CD14-positive monocyte (primary cell): ENCODE measurements at regions not wholly inside any gene's neighbourhood (a gene's known extent, or its start where the extent isn't known, plus 50 kb on each side); places are given as distances from the start of the nearest gene placed in this dataset.

Experiments
- DNase-seq, 3 donors: peaks; one replicate each; pipeline ENCODE4 v3.0.0-alpha.2; 2011 to 2022
- H2AFZ ChIP-seq: 2 replicates; pipeline ENCODE4 v1.6.0; 2012; ENCODE audit warnings: mild to moderate bottlenecking, low read depth, low read length, inconsistent platforms; ENCODE audit not compliant: insufficient read depth, poor library complexity, severe bottlenecking
- H3K27ac ChIP-seq, 2 donors: 1 replicate in 1 of 2; 2 replicates in 1 of 2; pipeline ENCODE4 v1.5.1; 2012 to 2013; ENCODE audit warnings: low read length in 2 of 2, control low read depth in 1 of 2, inconsistent platforms in 1 of 2, low read depth in 1 of 2, mild to moderate bottlenecking in 1 of 2
- H3K27me3 ChIP-seq, 2 donors: one replicate each; pipeline versions ENCODE4 v1.6.0 to v1.6.1; 2011 to 2013; ENCODE audit warnings: low read length in 2 of 2; ENCODE audit not compliant: control insufficient read depth in 2 of 2, insufficient read depth in 2 of 2
- H3K36me3 ChIP-seq, 2 donors: replicated peaks in 1 of 2; 1 replicate in 1 of 2; 2 replicates in 1 of 2; pipeline versions ENCODE4 v1.5.1 to v1.6.1; 2012 to 2013; ENCODE audit warnings: low read length in 2 of 2, control low read depth in 1 of 2, inconsistent platforms in 1 of 2, mild to moderate bottlenecking in 1 of 2; ENCODE audit not compliant: insufficient read depth in 2 of 2, control insufficient read depth in 1 of 2
- H3K4me1 ChIP-seq, 2 donors: 1 replicate in 1 of 2; 2 replicates in 1 of 2; pipeline versions ENCODE4 v1.5.1 to v1.6.1; 2012 to 2013; ENCODE audit warnings: low read length in 2 of 2, control low read depth in 1 of 2, inconsistent platforms in 1 of 2, mild to moderate bottlenecking in 1 of 2, moderate library complexity in 1 of 2; ENCODE audit not compliant: insufficient read depth in 2 of 2, control insufficient read depth in 1 of 2
- H3K4me2 ChIP-seq: replicated peaks from 2 replicates; pipeline ENCODE3; 2012; ENCODE audit warnings: low read length, moderate library complexity, mild to moderate bottlenecking; ENCODE audit not compliant: poor library complexity, severe bottlenecking; ENCODE audit errors: extremely low read depth
- H3K4me3 ChIP-seq, 3 experiments: fragments of 200-600 bp in 1 of 3; sonication (generic) in 1 of 3; replicated peaks in 1 of 3; 1 replicate in 2 of 3; 2 replicates in 1 of 3; pipeline ENCODE4 v1.5.1; 2011 to 2013; ENCODE audit warnings: low read length in 3 of 3, mild to moderate bottlenecking in 3 of 3, control low read depth in 2 of 3, low read depth in 2 of 3, inconsistent platforms in 1 of 3, moderate library complexity in 1 of 3
- H3K79me2 ChIP-seq: 2 replicates; pipeline ENCODE4 v1.6.0; 2012; ENCODE audit warnings: mild to moderate bottlenecking, control low read depth, inconsistent platforms, low read length, moderate library complexity; ENCODE audit not compliant: insufficient read depth
- H3K9ac ChIP-seq: 2 replicates; pipeline ENCODE4 v1.6.0; 2017; ENCODE audit warnings: low read length, mild to moderate bottlenecking; ENCODE audit not compliant: insufficient read depth, poor library complexity, severe bottlenecking
- H3K9me3 ChIP-seq, 2 donors: replicated peaks in 1 of 2; 1 replicate in 1 of 2; 2 replicates in 1 of 2; pipeline versions ENCODE4 v1.5.1 to v1.6.1; 2012 to 2013; ENCODE audit warnings: low read length in 2 of 2, control low read depth in 1 of 2; ENCODE audit not compliant: control insufficient read depth in 1 of 2, insufficient read depth in 1 of 2
- H4K20me1 ChIP-seq: 2 replicates; pipeline ENCODE4 v1.6.0; 2012; ENCODE audit warnings: mild to moderate bottlenecking, low read length, control low read depth, moderate library complexity; ENCODE audit not compliant: insufficient read depth
- H3K27ac Mint-ChIP-seq, 7 donors: one replicate each; pipeline ENCODE4 v1.8.0; 2020; ENCODE audit warnings: mild to moderate bottlenecking in 7 of 7, mixed read lengths in 7 of 7, moderate library complexity in 6 of 7, inconsistent platforms in 2 of 7
- H3K27me3 Mint-ChIP-seq, 3 donors: one replicate each; pipeline ENCODE4 v1.8.0; 2021 to 2022; ENCODE audit warnings: low read depth in 3 of 3, mild to moderate bottlenecking in 3 of 3, mixed read lengths in 3 of 3, moderate library complexity in 3 of 3, inconsistent platforms in 1 of 3
- H3K36me3 Mint-ChIP-seq, 2 donors: one replicate each; pipeline ENCODE4 v1.8.0; 2020; ENCODE audit warnings: mixed read lengths in 2 of 2, inconsistent platforms in 1 of 2, mild to moderate bottlenecking in 1 of 2
- H3K4me1 Mint-ChIP-seq: one replicate; pipeline ENCODE4 v1.8.0; 2020; ENCODE audit warnings: mild to moderate bottlenecking, mixed read lengths
- H3K4me3 Mint-ChIP-seq, 2 donors: one replicate each; pipeline ENCODE4 v1.8.0; 2020; ENCODE audit warnings: mild to moderate bottlenecking in 2 of 2, mixed read lengths in 2 of 2, moderate library complexity in 1 of 2
- H3K9me3 Mint-ChIP-seq, 7 donors: one replicate each; pipeline ENCODE4 v1.8.0; 2020 to 2022; ENCODE audit warnings: mixed read lengths in 7 of 7, mild to moderate bottlenecking in 6 of 7, moderate library complexity in 6 of 7, inconsistent platforms in 2 of 7
- WGBS: methylation state at CpG from one replicate; pipeline ENCODE4 v1.1.5; 2013; ENCODE audit warnings: missing lambda C conversion rate; ENCODE audit not compliant: insufficient coverage; 5-methylcytosine and 5-hydroxymethylcytosine counted together
- intact Hi-C, 2 donors: fragments of 100-400 bp; cut with micrococcal nuclease; formaldehyde crosslinking; loops; one replicate each; pipeline versions ENCODE4 v1.15.0 to v1.15.1; 2023
- TF ChIP-seq, protein P1 (sequence below): fragments of 200-600 bp; IDR thresholded peaks from one replicate; pipeline ENCODE4 v1.8.0; 2022; ENCODE audit warnings: antibody characterized with exemption, mild to moderate bottlenecking

DNA sequence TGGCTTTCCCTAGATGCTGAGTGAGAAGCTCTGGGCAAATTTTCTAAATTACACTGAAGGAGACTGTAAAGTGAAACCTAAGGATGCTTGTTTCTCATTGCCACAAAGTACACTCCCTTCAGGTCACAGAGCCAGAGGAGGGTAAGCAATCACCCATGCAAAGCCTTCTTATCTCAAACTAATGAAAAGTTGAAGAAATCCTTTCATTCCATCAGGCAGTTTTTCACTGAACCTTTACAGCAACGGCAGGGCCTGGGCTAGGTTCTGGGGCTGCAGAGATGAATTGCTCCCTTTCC lies 106.2 kb downstream of the RASSF10 start:
- Histone ChIP-seq H3K4me2 (no peak overlapping the region), H3K36me3 (no peaks in the 10 kb centered on the region), H3K4me1 (no peaks in the 10 kb centered on the region), H3K27me3 (no peaks in the 10 kb centered on the region), H3K79me2 (no peaks in the 10 kb centered on the region), H3K27ac (no peak overlapping the region), H4K20me1 (no peaks in the 10 kb centered on the region), H3K9ac (no peak overlapping the region), H3K9me3 (no peaks in the 10 kb centered on the region), H3K4me3 (no peak overlapping the region), H2AFZ (no peak overlapping the region)
- H3K27ac Mint-ChIP-seq, result no peak overlapping the region
- no peak for DNase-seq
- WGBS, result 0% methylated on average over 1 of the region's 1 CpG
- H3K36me3 Mint-ChIP-seq, result no peaks in the 10 kb centered on the region
- intact Hi-C loops, result no loop called here
- no peaks in the 10 kb centered on the region for H3K9me3 Mint-ChIP-seq
- H3K4me1 Mint-ChIP-seq, result peaks cover 8% of the 10 kb centered on the region
- H3K4me3 Mint-ChIP-seq, result no peak overlapping the region
- H3K27me3 Mint-ChIP-seq, result peaks cover 7 to 16% (median 10%) of the 10 kb centered on the region in 3 donors
- TF ChIP-seq, protein P1, sequence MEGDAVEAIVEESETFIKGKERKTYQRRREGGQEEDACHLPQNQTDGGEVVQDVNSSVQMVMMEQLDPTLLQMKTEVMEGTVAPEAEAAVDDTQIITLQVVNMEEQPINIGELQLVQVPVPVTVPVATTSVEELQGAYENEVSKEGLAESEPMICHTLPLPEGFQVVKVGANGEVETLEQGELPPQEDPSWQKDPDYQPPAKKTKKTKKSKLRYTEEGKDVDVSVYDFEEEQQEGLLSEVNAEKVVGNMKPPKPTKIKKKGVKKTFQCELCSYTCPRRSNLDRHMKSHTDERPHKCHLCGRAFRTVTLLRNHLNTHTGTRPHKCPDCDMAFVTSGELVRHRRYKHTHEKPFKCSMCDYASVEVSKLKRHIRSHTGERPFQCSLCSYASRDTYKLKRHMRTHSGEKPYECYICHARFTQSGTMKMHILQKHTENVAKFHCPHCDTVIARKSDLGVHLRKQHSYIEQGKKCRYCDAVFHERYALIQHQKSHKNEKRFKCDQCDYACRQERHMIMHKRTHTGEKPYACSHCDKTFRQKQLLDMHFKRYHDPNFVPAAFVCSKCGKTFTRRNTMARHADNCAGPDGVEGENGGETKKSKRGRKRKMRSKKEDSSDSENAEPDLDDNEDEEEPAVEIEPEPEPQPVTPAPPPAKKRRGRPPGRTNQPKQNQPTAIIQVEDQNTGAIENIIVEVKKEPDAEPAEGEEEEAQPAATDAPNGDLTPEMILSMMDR, result no peak

DNA sequence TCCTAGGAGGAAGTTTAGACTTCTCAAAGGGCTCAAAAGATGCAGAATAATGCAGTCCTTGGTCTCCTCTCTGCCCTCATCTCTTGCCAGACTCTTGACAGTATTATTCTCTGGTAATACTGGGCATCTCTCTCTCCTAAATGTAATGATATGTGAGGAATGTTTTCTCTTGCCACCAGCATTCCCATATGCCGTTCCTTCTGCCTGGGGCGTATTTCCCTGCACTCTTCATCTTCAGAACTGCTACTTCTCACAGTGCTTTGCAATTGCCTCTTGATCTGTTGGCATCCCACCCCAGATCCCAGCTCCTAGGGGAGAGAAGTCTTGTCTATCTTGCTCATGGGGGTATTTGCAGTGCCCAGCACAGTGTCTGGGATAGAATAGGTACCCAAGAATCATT lies 107.4 kb downstream of the RASSF10 start:
- no peak overlapping the region for H3K27ac ChIP-seq
- H3K4me2 ChIP-seq, result no peak overlapping the region
- peaks cover 7 to 16% (median 10%) of the 10 kb centered on the region in 3 donors for H3K27me3 Mint-ChIP-seq
- H3K9ac ChIP-seq, result no peak overlapping the region
- DNase-seq, result no peak
- H3K36me3 Mint-ChIP-seq, result no peaks in the 10 kb centered on the region
- intact Hi-C loops, result no loop called here
- TF ChIP-seq, protein P1, result no peak
- no peaks in the 10 kb centered on the region for H3K79me2 ChIP-seq
- no peaks in the 10 kb centered on the region for H4K20me1 ChIP-seq
- H3K27ac Mint-ChIP-seq, result no peak overlapping the region
- H3K27me3 ChIP-seq, result no peaks in the 10 kb centered on the region
- no peak overlapping the region for H2AFZ ChIP-seq
- H3K4me3 Mint-ChIP-seq, result no peak overlapping the region
- no peak overlapping the region for H3K4me3 ChIP-seq
- no peaks in the 10 kb centered on the region for H3K9me3 ChIP-seq
- no peaks in the 10 kb centered on the region for H3K9me3 Mint-ChIP-seq
- no peaks in the 10 kb centered on the region for H3K36me3 ChIP-seq
- no peaks in the 10 kb centered on the region for H3K4me1 ChIP-seq
- no CpG with 5 or more reads among the region's 2 CpGs for WGBS
- H3K4me1 Mint-ChIP-seq, result peaks cover 8% of the 10 kb centered on the region
